GM21390 (cell line): ENCODE measurements at regions not wholly inside any gene's neighbourhood (a gene's known extent, or its start where the extent isn't known, plus 50 kb on each side); places are given as distances from the start of the nearest gene placed in this dataset.

Experiments used
- ATAC-seq: cut with Tn5 transposase; IDR thresholded peaks from one replicate; pipeline ENCODE4 v1.9.1; 2021; ENCODE audit not compliant: unreplicated experiment

- no peak for ATAC-seq
Observed at GRCh38 chr1:168959382-168959781, 147.1 kb upstream of the ATP1B1 start.

GRCh38 chr1:168960114-168960513 is 146.4 kb upstream of the ATP1B1 start:
- no peak for ATAC-seq

GRCh38 chr1:168960595-168960994 is 145.9 kb upstream of the ATP1B1 start:
- ATAC-seq, result no peak

DNA sequence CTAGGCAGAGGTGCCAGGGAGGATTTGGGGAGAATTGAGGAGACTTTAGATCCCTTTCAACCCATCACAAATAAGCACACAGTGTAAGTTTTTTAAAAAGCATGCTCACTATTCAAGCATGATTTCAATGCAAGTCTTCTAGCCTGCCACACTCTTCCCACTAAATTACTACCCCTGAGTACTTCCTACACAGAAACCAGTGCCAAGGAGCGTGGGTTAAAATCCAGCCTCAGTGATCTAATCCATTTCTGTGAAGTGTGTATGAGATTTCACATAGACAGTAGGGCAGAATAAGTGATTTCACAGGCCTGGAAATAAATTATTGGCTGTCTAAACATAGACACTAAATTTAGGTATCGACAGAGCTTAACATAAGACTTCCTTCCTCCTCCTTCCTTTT is 142.9 kb upstream of the ATP1B1 start:
- ATAC-seq, result no peak

DNA sequence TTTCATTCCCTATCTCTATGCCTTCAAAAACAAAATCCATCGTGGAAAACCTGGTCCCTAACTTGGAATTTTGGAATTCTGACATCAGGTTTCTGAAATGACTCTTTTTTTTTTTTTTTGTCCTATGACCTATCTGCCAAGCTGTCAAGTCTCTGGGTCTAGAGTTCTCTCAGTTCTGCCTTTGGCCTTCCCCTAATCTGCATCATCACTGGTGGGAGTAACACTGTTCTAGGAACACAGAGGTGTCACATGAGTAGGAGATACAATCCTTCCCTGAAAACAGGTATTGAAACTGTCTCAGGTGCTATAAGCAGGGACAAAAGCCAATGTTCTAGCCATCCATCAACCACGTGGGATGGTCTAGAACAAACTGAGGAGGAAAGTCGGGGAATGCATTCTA is 142.0 kb upstream of the ATP1B1 start:
- ATAC-seq, result no peak

DNA sequence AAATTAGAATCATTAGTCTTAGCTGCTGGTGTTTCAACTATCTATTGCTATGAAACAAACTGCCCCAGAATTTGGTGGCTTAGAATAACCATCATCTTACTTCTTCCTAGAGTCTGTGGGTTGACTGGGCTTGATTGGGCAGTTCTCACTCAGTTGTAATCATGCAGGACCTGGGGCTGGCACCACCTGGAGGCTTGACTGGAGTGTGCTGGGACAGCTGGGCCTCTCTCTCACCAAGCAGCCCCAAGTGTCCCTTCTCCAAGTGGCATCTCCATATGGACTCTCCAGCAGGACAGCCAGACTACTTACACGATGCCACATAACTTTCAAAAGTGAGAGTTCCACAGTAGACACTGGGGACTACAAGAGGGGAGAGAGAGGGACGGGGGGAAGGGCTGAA is 140.3 kb upstream of the ATP1B1 start:
- no peak for ATAC-seq

DNA sequence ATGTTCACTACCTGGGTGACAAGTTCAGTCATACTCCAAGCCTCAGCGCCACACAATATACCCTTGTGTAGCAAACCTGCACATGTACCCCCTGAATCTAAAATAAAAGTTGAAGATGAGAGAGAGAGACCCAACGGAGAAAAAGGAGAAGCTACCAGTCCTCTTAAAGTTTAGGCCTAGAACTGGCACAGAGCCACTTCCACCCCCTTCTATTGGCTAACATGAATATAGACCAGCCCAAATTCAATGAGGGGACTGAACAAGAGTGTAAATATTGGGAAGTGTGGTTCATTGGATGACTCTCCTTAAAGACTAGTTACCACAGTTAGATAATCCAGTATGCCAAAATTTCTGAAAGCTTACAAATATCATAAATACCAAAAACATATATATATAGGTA is 139.9 kb upstream of the ATP1B1 start:
- no peak for ATAC-seq

DNA sequence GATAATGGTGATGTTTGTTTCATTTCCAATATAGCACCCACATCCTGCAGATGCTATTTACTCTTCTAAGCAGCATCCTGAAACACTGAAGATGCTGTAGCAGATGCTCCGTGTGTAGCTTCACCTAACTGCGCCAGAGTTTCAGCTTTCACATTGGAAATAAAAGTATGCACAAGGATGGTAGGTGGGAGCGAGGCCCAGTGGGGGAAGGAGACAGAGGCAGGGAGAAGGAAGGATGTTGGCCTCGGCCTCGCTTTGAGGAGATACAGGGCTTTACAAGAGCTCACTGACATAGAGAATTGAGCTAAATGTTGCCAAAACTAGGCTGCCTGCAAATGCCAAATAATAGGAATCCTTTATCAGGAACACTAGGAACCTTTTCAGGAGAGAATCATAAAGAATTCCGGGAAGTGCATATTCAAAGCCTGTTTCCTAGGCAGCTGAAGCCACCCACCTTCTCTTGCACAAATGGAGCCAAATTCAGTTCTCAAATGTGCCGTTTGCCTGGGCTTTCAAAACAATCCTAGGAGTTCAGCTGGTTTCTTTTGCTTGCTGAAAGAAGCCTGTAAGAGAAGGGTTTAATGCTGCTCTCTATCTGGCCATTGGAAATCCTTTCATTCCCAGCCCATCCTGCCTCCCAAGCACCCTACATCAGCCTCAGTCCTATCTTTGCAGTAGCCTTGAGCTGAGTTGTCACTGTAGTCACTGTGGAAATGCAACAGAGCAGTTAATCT is 135.4 kb upstream of the ATP1B1 start:
- no peak for ATAC-seq

DNA sequence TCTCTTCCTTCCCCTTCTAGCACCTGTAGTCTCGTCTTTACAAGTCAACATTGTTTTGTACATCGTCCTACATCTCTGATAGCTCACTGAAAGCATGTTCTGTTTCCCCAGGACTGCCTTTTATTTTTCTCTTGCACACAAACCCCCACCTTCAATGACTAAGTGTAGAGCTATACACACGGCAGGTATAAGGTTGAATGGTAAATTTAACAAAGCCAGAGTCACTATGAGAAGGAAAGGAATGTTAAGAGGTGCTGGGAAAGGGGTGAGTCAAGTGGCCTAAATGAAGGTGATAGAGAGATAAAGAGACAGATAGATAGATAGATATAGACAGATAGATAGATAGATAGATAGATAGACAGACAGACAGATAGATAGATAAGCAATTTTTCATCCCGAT is 134.3 kb upstream of the ATP1B1 start:
- ATAC-seq, result no peak

- ATAC-seq, result no peak
Observed at GRCh38 chr1:168972887-168973286, 133.6 kb upstream of the ATP1B1 start.

GRCh38 chr1:168974117-168974516 is 132.4 kb upstream of the ATP1B1 start:
- no peak for ATAC-seq

DNA sequence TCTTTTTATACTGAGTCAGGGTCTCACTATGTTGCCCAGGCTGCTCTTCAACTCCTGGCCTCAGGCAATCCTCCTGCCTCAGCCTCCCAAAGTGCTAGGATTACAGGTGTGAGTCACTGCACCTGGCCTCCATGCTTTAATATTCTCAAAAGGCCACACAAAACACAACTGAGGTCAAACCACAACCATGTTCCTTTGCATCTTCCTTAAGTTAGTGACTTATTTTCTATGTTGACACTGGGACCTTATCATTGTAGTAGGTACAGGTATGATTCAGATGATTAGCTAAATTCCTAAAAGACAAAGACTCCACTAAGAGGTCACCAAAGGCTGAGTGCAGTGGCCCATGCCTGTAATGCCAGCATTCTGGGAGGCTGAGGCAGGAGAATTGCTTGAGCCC is 131.9 kb upstream of the ATP1B1 start:
- ATAC-seq, result no peak

- no peak for ATAC-seq
Observed at GRCh38 chr1:168976267-168976666, 130.2 kb upstream of the ATP1B1 start.

DNA sequence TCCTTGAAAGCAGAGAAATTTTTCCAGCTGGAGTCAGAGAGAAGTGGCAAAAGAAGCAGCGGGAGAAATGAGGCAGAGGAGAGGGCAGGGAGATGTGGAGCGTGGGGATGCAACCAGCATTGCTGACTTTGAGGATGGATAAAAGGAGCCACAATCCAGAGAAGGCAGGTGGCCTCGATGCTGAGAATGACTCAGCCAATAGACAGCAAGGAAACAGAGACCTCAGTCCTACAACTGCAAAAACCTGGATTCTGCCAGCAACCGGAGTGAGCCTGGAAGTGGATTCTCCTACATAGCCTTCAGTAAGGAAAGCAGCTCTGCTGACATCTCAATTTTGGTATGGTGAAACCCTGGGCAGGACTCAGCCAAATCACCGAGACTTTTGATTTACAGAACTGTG is 128.9 kb upstream of the ATP1B1 start:
- no peak for ATAC-seq

GRCh38 chr1:168979276-168979675 is 127.2 kb upstream of the ATP1B1 start:
- ATAC-seq, result no peak

GRCh38 chr1:168980180-168980579 is 126.3 kb upstream of the ATP1B1 start:
- ATAC-seq, result no peak

- no peak for ATAC-seq
Observed at GRCh38 chr1:168980656-168981055, 125.8 kb upstream of the ATP1B1 start.

DNA sequence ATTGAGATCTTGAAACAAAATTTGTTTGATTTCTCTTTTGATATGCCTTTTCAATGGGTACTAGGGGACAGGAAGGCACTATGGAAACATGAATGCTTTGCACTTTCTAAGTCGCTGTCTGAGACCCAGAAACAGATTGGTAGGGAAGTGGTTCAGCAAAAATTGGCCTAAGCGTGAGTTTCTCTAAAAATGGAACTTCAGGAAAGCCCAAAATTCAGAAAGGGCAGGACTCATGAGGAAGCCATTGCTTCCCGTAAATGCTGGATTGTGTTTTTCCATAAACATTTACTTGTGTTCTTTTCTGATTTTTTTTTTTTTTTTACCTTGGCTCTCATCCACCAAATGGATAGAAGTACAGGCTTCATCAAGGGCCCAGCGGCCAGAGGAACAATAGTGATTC is 123.7 kb upstream of the ATP1B1 start:
- no peak for ATAC-seq

DNA sequence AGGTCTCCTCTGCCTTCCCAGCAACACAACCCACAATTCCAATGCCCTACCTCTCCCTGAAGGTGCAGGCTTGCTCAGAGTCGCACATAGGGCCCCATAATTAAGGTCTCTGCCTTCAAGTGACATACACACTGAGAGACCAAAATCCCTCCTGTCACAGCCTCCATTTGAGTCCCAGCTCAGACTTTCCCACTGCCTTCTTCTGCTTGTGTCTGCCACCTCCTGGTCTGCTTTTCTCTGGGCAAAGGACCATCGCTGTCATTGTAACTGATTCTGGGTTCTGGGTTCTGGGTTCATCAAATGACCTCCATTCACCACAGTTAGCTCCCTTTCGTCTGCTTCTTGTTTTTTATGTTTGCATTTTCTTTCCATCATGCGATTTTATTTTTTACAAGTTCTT is 119.2 kb upstream of the ATP1B1 start:
- no peak for ATAC-seq

GRCh38 chr1:168987923-168988322 is 118.6 kb upstream of the ATP1B1 start:
- ATAC-seq, result no peak

- ATAC-seq, result no peak
Observed at GRCh38 chr1:168989985-168990384, 116.5 kb upstream of the ATP1B1 start.

DNA sequence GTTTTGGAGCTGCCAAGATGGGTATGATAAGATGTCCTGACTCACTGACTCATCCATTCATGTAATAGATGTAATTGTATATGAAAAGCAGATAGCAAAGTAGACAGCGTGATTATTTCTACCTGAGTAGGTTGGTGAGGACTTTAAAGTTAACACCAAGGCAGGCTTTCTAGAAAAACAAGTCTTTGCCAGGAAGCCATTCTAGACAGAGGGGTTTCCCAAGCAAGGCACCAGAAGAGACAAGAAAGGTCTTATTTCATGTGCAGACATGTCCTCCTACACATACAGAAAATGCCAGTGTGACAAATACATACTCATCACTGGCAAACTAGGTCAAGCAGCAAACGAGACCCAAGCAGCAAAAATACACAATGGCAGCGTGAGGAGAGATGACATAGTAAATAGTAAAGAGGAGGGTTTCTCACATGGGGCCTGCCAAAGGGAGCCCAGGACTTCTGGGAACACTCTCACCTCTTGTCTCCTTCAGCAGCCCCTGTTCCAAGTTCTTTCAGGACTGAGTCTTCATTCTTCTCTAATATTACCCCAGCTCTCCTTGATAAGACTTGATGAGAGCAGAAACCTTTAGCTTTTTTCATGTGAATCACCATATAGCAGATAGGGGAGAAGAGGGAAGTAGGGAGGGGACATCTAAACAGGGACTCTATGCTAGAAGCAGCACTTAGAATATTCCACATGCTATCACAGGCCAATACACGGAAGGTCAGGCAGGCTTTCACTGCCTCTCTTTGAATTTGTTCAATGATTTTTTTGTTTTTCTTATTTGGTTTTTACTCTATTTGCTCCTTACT is 114.6 kb upstream of the ATP1B1 start:
- ATAC-seq, result no peak

- no peak for ATAC-seq
Observed at GRCh38 chr1:169001353-169001752, 105.1 kb upstream of the ATP1B1 start.
